Tongue (tissue), 1 donor: ENCODE measurements at regions not wholly inside any gene's neighbourhood (a gene's known extent, or its start where the extent isn't known, plus 50 kb on each side); places are given as distances from the start of the nearest gene placed in this dataset.

Experiments used
- DNase-seq: peaks from one replicate; pipeline ENCODE4 v3.0.0-alpha.2; 2015

GRCh38 chr3:144301863-144302262 is 330.2 kb downstream of the DIPK2A start:
- no peak for DNase-seq

DNA sequence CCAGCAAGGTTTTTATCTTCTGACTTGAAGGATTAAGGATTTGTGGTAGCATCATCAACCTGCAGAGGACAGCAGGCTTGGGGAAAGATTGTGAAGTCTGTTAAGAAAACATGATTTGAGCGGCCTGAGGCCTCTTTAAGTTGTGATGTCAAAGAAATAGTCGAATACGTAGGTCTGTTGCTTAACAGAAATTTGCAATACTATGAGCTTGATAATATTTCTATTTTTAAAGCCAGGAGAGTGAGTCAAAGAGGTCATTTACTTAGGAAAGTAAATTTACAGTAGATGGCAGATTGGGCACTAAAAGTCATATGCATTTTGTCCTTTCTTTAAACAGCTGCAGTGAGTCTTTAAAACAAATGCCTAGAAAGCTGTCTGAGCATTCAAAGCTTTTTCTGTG is 336.3 kb downstream of the DIPK2A start:
- DNase-seq = no peak

- no peak for DNase-seq
Observed at GRCh38 chr3:144308396-144308795, 336.8 kb downstream of the DIPK2A start.

GRCh38 chr3:144312702-144313101 is 341.1 kb downstream of the DIPK2A start:
- DNase-seq = no peak

DNA sequence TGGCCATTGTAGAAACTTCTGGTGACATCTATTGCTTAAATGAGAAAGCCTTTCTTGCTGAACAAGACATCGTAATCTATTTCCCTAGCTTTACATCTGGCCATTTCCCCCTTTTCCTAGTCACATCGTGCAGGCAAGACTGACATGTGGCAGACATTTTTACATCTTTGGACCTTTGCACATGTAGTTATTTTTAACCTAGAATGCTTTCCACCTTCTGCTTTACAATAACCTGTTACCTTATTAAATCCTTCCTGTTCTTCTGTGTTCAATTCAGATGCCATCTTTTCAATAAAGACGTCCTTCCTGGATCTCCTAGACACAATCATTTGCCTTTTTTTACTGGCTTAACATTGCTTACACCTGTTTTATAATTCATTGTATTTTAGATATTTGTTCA is 343.3 kb downstream of the DIPK2A start:
- DNase-seq = no peak

GRCh38 chr3:144317961-144318360 is 346.3 kb downstream of the DIPK2A start:
- no peak for DNase-seq

- DNase-seq = no peak
Observed at GRCh38 chr3:144324076-144324475, 352.5 kb downstream of the DIPK2A start.

GRCh38 chr3:144332868-144333267 is 361.2 kb downstream of the DIPK2A start:
- DNase-seq = no peak

DNA sequence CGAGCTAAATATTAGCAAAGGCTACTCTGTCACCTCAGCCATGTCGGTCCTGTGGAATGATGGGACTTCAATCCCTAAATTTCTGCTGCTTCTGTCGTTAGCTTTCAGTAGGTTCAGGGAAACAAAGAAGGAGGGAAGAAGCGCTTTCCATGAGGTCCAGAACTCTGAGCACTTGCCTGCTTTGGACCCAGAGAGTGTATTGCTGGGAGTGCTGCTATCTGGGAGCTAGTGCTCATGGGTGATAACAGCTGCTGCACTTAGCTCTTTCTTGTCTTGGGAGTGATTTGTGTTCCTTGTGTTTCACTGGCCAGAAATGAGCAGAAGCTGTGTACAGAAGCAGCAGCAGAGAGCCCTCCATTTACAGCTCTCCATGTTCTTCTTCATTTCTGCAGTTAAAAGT is 369.8 kb downstream of the DIPK2A start:
- peak; percentile 46 for DNase-seq

DNA sequence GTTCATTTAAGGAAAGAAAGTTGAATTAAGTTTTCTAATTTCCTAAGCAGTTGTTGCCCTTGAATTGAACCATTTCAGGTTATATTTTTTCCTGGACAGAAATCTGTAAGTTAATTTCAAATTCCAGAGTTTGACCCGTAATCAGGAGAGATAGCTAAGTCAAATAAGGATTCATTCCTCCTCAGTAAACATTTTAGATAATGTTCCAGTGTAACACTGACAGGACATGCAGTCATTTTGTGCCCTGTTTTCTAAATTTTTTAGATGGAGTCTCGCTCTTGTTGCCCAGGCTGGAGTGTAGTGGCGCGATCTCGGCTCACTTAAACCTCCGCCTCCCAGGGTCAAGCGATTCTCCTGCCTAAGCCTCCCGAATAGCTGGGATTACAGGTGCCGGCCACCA is 371.7 kb downstream of the DIPK2A start:
- no peak for DNase-seq

GRCh38 chr3:144343777-144344176 is 372.2 kb downstream of the DIPK2A start:
- no peak for DNase-seq

DNA sequence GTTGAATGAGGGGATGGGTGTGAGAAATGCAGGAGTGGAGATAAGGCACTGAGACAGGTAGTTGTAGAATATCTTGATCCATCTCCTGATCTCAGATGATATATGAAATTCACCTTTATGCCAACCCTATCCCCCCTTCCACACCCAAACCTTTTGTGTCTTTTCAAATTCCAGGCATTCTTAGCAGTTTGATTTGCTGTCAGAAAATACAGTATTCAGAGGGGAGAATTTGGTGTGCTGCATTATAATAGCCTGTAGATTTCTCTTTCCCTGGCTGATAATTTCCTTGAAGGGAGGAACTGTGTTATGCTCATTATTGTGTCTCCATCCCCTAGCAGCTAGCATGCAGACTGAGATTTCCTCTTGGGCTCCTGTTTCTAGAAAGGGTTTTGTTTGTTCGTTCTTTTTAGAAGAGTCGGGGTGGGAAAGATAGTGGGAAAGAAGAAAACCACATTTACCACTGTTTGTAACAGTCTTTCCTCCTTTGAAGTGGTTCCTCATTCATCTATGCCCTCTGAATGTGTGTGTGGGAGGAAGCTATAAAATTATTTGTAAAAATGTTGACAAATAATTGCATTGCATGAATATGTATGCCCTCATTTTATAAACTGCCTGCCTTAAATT is 373.4 kb downstream of the DIPK2A start:
- DNase-seq = no peak

DNA sequence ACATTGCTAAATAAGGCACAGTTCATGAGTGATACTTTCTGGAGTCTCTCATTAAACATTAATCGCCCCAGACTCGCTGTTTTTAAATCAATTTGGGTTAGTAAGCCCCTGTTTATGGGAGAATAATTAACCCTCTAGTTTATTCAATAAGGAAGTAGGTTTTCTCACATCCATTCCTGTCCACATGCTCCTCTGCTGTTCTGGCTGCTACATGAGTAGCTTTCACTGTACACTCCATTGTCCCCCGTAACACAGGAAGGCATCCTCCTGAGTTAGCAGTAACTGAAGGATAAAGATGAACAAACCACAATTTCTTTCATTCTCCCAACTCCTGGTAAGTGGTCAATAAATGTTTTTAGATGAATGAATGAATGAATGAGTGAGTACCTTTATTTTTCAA is 378.5 kb downstream of the DIPK2A start:
- DNase-seq = no peak

DNA sequence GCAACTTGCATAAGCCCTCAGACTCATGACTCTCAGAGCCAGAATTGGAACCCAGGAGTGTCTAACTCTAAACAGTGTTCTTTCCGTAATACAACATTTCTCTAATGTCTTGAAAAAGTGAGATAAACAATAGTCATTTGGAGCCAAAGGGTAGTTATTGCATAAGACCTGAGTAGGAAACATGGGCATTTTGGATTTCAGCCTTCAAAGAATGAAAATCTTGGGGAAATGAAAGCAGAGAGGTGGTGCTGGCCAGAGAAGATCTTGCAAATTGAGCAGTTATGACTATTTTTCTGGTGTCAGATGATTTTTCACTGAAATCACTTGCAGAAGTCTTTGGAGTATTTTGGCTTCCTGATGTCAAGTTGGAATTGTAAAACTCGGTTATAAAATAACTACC is 379.4 kb downstream of the DIPK2A start:
- DNase-seq = no peak

GRCh38 chr3:144351773-144352365 is 380.2 kb downstream of the DIPK2A start:
- DNase-seq = no peak

- no peak for DNase-seq
Observed at GRCh38 chr3:144358191-144358590, 386.6 kb downstream of the DIPK2A start.

- no peak for DNase-seq
Observed at GRCh38 chr3:144361002-144361401, 389.4 kb downstream of the DIPK2A start.

DNA sequence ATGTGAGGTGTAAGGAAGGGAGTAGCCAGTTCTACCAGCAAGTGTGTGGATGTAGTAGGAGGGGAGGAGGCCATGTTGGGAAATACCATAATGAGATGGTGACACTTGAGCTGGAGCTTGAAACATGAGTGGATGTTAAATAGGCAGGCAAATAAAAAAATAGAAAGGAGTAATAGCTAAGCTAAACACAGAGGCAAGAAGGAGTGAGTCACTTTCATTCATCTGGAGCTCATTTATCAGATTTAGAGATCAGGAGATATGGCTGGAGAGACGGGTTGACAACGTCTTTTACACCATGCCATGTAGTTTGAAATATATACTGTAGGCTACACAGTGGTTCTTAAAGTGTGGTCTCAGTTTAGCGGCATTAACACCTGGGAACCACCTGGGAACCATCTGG is 390.5 kb downstream of the DIPK2A start:
- DNase-seq = no peak

DNA sequence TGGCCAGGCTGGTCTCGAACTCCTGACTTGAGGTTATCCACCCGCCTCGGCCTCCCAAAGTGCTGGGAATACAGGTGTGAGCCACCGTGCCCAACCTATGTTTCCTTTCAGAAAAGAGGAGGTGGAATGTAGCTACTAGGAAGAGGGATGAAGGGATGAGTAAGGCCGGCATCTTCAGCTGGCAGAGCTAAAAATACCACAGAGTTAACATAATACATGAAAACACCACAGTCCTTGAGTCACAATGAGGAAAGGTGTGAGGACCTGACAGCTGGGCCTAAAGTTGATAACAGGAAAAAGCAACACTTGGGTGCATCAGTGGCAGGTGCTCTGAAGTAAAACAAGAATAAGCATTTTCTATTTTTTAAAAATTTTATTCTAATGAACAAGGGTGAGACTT is 392.2 kb downstream of the DIPK2A start:
- DNase-seq = no peak

GRCh38 chr3:144364737-144365136 is 393.1 kb downstream of the DIPK2A start:
- DNase-seq = no peak

DNA sequence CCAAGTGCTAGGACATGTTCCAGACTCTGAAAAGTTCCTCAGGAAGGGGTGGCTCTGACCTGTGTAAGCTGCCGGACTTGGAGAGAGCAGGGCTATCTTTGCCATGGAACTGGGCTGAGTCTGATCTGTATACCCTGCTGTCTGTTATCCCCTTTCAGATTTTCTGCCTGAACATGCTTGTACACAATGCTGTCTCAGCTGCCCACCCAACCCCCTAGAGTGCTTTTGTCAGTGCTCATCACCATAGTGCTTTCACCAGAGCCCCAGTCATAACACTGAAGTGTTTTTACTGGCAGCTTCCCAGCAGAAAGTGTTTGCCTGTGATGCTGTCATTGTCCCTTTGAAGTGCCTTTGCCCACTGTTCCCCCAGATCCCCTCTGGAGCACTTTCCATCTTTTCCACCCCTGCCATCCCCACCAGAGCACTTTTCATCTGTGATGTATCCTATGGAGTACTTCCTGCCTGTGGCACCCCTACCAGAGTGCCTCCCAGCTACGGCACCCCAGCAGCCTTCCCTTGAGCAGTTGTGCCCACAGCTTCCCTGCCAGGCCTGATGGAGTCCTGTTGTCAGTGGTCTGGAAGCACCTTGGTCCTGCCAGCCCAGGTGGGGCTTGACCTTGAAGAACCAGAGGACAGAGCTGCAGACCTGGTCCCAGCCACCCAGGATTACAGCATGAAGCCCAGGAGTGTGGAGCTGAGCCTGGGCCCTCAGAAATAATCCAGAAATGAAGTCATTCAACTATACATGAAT is 397.7 kb downstream of the DIPK2A start:
- no peak for DNase-seq

GRCh38 chr3:144375088-144375487 is 403.5 kb downstream of the DIPK2A start:
- DNase-seq = no peak

DNA sequence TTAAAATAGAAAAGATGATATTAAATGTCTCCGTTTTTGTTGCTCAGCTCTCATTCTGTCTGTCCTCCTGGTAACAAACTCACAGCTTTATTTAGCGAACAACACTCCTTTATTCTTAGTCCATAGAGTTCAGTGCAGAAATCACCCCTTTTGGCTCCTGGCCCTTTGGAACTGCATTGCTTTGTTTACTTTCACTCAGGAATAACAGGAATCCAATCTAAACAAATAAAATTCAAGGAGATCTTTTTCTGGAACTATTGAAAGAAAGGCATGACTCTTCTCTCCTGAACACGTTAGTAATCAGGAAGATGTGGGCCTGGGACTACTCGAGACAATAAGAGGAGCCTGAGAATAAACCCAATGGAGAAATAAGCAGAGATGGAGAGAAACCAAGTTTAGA is 409.2 kb downstream of the DIPK2A start:
- peak; percentile 13 for DNase-seq

GRCh38 chr3:144381607-144382006 is 410.0 kb downstream of the DIPK2A start:
- DNase-seq = no peak
